ENCODE measurements at regions not wholly inside any gene's neighbourhood (a gene's known extent, or its start where the extent isn't known, plus 50 kb on each side); places are given as distances from the start of the nearest gene placed in this dataset.

- Histone ChIP-seq H3K27me3 (peaks cover 0 to 4% (median 0%) of the 10 kb centered on the region in 4 donors), H3K27ac (no peak overlapping the region), H3K4me3 (no peak overlapping the region), H3K36me3 (no peaks in the 10 kb centered on the region), H3K9me3 (no peaks in the 10 kb centered on the region), H3K4me1 (no peaks in the 10 kb centered on the region)
- 31 to 34% methylated on average over 17 of the region's 17 CpGs for WGBS, 2 donors
- intact Hi-C loops (cut with DNase I), result loop anchor here in 1 of 3 donors (10.0 kb wide), 1 partner anchor 424 kb away; no protein-coding TSS in a partner anchor
- peak; percentile 57 to 92 (median 85) for TF ChIP-seq CTCF (IDR thresholded peaks at IDR 0.05)
- ATAC-seq (peak; percentile 83 to 97 (median 94)), FAIRE-seq (no peak), DNase-seq (peak; percentile 39 to 89 (median 72))
These were observed 599.8 kb upstream of the BRINP1 start for GRCh38 chr9:119968836-119969707.

- Histone ChIP-seq H3K9me3 (no peaks in the 10 kb centered on the region), H3K4me3 (no peak overlapping the region), H3K36me3 (no peaks in the 10 kb centered on the region), H3K27me3 (peaks cover 0 to 4% (median 0%) of the 10 kb centered on the region in 4 donors), H3K27ac (no peak overlapping the region), H3K4me1 (no peaks in the 10 kb centered on the region)
- intact Hi-C loops (cut with DNase I), result loop anchor here in 1 of 3 donors (10.0 kb wide), 1 partner anchor 423 kb away; no protein-coding TSS in a partner anchor
- 26 to 30% methylated on average over 6 of the region's 6 CpGs for WGBS, 2 donors
- no peak for TF ChIP-seq CTCF (IDR thresholded peaks at IDR 0.05)
- DNase-seq, result no peak
- no peak for FAIRE-seq
- no peak for ATAC-seq
These were observed 598.8 kb upstream of the BRINP1 start for GRCh38 chr9:119967867-119968535.

GRCh38 chr9:119963798-119964372, 594.6 kb upstream of the BRINP1 start:
- Histone ChIP-seq H3K9me3 (no peaks in the 10 kb centered on the region), H3K27ac (no peak overlapping the region), H3K4me1 (no peaks in the 10 kb centered on the region), H3K27me3 (peaks cover 0 to 3% (median 0%) of the 10 kb centered on the region in 4 donors), H3K4me3 (no peak overlapping the region), H3K36me3 (no peaks in the 10 kb centered on the region)
- TF ChIP-seq CTCF (IDR thresholded peaks at IDR 0.05), result no peak
- 9 to 10% methylated on average over 5 of the region's 5 CpGs for WGBS, 2 donors
- peak; percentile 40 to 83 (median 70) for ATAC-seq
- peak in 1 of 6 donors; percentile 15 for DNase-seq
- FAIRE-seq, result no peak
- intact Hi-C loops (cut with DNase I), result loop anchor here in 1 of 3 donors (10.0 kb wide), 1 partner anchor 419 kb away; no protein-coding TSS in a partner anchor

GRCh38 chr9:119963258-119963797, 594.1 kb upstream of the BRINP1 start:
- no peaks in the 10 kb centered on the region for H3K9me3 ChIP-seq
- intact Hi-C loops (cut with DNase I), result loop anchor here in 1 of 3 donors (10.0 kb wide), 1 partner anchor 419 kb away; no protein-coding TSS in a partner anchor
- H3K27me3 ChIP-seq, result no peaks in the 10 kb centered on the region
- H3K4me3 ChIP-seq, result no peak overlapping the region
- TF ChIP-seq CTCF (IDR thresholded peaks at IDR 0.05), result no peak
- no peaks in the 10 kb centered on the region for H3K36me3 ChIP-seq
- 20 to 36% methylated on average over 4 of the region's 4 CpGs for WGBS, 2 donors
- peak; percentile 51 to 75 (median 60) for ATAC-seq
- no peak for FAIRE-seq
- peak in 2 of 6 donors; percentile 18 to 23 for DNase-seq
- H3K4me1 ChIP-seq, result no peaks in the 10 kb centered on the region
- no peak overlapping the region for H3K27ac ChIP-seq
